SK-N-SH treated with all-trans-retinoic acid at 6 μM for 48 hours (cell line): ENCODE measurements at regions not wholly inside any gene's neighbourhood (a gene's known extent, or its start where the extent isn't known, plus 50 kb on each side); places are given as distances from the start of the nearest gene placed in this dataset.

Source experiments
- ATAC-seq: fragments of 200-7000 bp; cut with Tn5 transposase; 3 replicates; pipeline ENCODE4 v1.9.1; 2020; ENCODE audit warnings: mild to moderate bottlenecking, moderate library complexity
- ARNTL ChIP-seq: fragments of 450-650 bp; formaldehyde crosslinking; IDR thresholded peaks from 2 replicates; pipeline ENCODE4 v1.5.0; 2020; ENCODE audit warnings: low read depth, mild to moderate bottlenecking, moderate library complexity, borderline replicate concordance
- BACH2 ChIP-seq: fragments of 250-450 bp; sonication (Bioruptor Pico); IDR thresholded peaks from 2 replicates; pipeline ENCODE4 v1.9.0; 2021; ENCODE audit warnings: mild to moderate bottlenecking, borderline replicate concordance
- CREB5 ChIP-seq: fragments of 250-450 bp; sonication (Bioruptor Pico); IDR thresholded peaks from 2 replicates; pipeline ENCODE4 v1.5.1; 2020; ENCODE audit warnings: low read depth, mild to moderate bottlenecking, moderate library complexity
- CSDC2 ChIP-seq: fragments of 250-450 bp; sonication (Bioruptor Pico); IDR thresholded peaks from 2 replicates; pipeline ENCODE4 v1.5.0; 2020; ENCODE audit warnings: mild to moderate bottlenecking, moderate library complexity
- ESRRG ChIP-seq: fragments of 250-450 bp; sonication (Bioruptor Pico); IDR thresholded peaks from 2 replicates; pipeline ENCODE4 v1.6.1; 2021; ENCODE audit warnings: mild to moderate bottlenecking
- ISL1 ChIP-seq: fragments of 250-450 bp; sonication (Bioruptor Pico); IDR thresholded peaks from 2 replicates; pipeline ENCODE4 v2.1.2; 2022; ENCODE audit warnings: mild to moderate bottlenecking, moderate library complexity
- OSR1 ChIP-seq: fragments of 250-450 bp; sonication (Bioruptor Pico); IDR thresholded peaks from 2 replicates; pipeline ENCODE4 v1.8.0; 2022; ENCODE audit warnings: moderate library complexity, mild to moderate bottlenecking, inconsistent platforms
- PPARA ChIP-seq: fragments of 250-450 bp; sonication (Bioruptor Pico); IDR thresholded peaks from 2 replicates; pipeline ENCODE4 v1.5.0; 2020; ENCODE audit warnings: mild to moderate bottlenecking, borderline replicate concordance
- RARB ChIP-seq: fragments of 250-450 bp; sonication (Bioruptor Pico); IDR thresholded peaks from 2 replicates; pipeline ENCODE4 v1.8.0; 2021; ENCODE audit warnings: mild to moderate bottlenecking, moderate library complexity
- SNAI2 ChIP-seq: fragments of 250-450 bp; sonication (Bioruptor Pico); IDR thresholded peaks from 2 replicates; pipeline ENCODE4 v1.5.0; 2020; ENCODE audit warnings: mild to moderate bottlenecking, moderate library complexity
- TCF4 ChIP-seq: fragments of 250-450 bp; sonication (Bioruptor Pico); IDR thresholded peaks from 2 replicates; pipeline ENCODE4 v1.8.0; 2021; ENCODE audit warnings: mild to moderate bottlenecking, moderate library complexity, borderline replicate concordance
- TOX ChIP-seq: fragments of 250-450 bp; sonication (Bioruptor Pico); IDR thresholded peaks from 2 replicates; pipeline ENCODE4 v1.8.0; 2021; ENCODE audit warnings: mild to moderate bottlenecking, moderate library complexity, borderline replicate concordance
- ZC3H10 ChIP-seq: fragments of 250-450 bp; sonication (Bioruptor Pico); IDR thresholded peaks from 2 replicates; pipeline ENCODE4 v1.5.1; 2021; ENCODE audit warnings: mild to moderate bottlenecking, moderate library complexity
- ZFP3 ChIP-seq: fragments of 250-450 bp; sonication (Bioruptor Pico); IDR thresholded peaks from 2 replicates; pipeline ENCODE4 v1.5.0; 2020; ENCODE audit warnings: mild to moderate bottlenecking, moderate library complexity
- ZFP30 ChIP-seq: fragments of 450-650 bp; formaldehyde crosslinking; IDR thresholded peaks from 2 replicates; pipeline ENCODE4 v1.5.0; 2022; ENCODE audit warnings: mild to moderate bottlenecking, moderate library complexity
- ZNF565 ChIP-seq: fragments of 450-650 bp; formaldehyde crosslinking; conservative IDR thresholded peaks from 2 replicates; pipeline ENCODE4 v1.5.0; 2020; ENCODE audit warnings: low read depth, mild to moderate bottlenecking, moderate library complexity
- ZNF70 ChIP-seq: fragments of 450-650 bp; formaldehyde crosslinking; IDR thresholded peaks from 2 replicates; pipeline ENCODE4 v1.5.0; 2020; ENCODE audit warnings: mild to moderate bottlenecking, moderate library complexity
- ZNF8 ChIP-seq: fragments of 450-650 bp; formaldehyde crosslinking; IDR thresholded peaks from 2 replicates; pipeline ENCODE4 v1.5.0; 2020; ENCODE audit warnings: mild to moderate bottlenecking, moderate library complexity
- TF ChIP-seq, protein P1 (sequence below): fragments of 250-450 bp; sonication (Bioruptor Pico); IDR thresholded peaks from 2 replicates; pipeline ENCODE4 v1.8.0; 2021; ENCODE audit warnings: low read depth, mild to moderate bottlenecking, moderate library complexity, borderline replicate concordance
- TF ChIP-seq, protein P2 (sequence below): fragments of 250-450 bp; sonication (Bioruptor Pico); IDR thresholded peaks from 2 replicates; pipeline ENCODE4 v1.8.0; 2020; ENCODE audit warnings: mild to moderate bottlenecking, moderate library complexity, borderline replicate concordance
- TF ChIP-seq, protein P3 (sequence below): fragments of 250-450 bp; sonication (Bioruptor Pico); IDR thresholded peaks from 2 replicates; pipeline ENCODE4 v1.5.0; 2020; ENCODE audit warnings: mild to moderate bottlenecking, moderate library complexity

GRCh38 chr10:35971397-35971796, 329.3 kb upstream of the FZD8 start:
- TF ChIP-seq CREB5 (CRISPR knock-in tag), result no peak
- TF ChIP-seq BACH2 (CRISPR knock-in tag), result no peak
- TF ChIP-seq, protein P1, sequence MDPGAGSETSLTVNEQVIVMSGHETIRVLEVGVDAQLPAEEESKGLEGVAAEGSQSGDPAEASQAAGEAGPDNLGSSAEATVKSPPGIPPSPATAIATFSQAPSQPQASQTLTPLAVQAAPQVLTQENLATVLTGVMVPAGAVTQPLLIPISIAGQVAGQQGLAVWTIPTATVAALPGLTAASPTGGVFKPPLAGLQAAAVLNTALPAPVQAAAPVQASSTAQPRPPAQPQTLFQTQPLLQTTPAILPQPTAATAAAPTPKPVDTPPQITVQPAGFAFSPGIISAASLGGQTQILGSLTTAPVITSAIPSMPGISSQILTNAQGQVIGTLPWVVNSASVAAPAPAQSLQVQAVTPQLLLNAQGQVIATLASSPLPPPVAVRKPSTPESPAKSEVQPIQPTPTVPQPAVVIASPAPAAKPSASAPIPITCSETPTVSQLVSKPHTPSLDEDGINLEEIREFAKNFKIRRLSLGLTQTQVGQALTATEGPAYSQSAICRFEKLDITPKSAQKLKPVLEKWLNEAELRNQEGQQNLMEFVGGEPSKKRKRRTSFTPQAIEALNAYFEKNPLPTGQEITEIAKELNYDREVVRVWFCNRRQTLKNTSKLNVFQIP, result no peak
- TF ChIP-seq ZFP3 (CRISPR knock-in tag), result no peak
- no peak for TF ChIP-seq CSDC2
- no peak for TF ChIP-seq TOX (CRISPR knock-in tag)
- no peak for TF ChIP-seq OSR1 (CRISPR knock-in tag)
- no peak for TF ChIP-seq ZNF8 (CRISPR knock-in tag)
- TF ChIP-seq, protein P2, sequence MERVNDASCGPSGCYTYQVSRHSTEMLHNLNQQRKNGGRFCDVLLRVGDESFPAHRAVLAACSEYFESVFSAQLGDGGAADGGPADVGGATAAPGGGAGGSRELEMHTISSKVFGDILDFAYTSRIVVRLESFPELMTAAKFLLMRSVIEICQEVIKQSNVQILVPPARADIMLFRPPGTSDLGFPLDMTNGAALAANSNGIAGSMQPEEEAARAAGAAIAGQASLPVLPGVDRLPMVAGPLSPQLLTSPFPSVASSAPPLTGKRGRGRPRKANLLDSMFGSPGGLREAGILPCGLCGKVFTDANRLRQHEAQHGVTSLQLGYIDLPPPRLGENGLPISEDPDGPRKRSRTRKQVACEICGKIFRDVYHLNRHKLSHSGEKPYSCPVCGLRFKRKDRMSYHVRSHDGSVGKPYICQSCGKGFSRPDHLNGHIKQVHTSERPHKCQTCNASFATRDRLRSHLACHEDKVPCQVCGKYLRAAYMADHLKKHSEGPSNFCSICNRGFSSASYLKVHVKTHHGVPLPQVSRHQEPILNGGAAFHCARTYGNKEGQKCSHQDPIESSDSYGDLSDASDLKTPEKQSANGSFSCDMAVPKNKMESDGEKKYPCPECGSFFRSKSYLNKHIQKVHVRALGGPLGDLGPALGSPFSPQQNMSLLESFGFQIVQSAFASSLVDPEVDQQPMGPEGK (CRISPR knock-in tag), result no peak
- no peak for TF ChIP-seq ISL1 (CRISPR knock-in tag)
- TF ChIP-seq ESRRG (CRISPR knock-in tag), result no peak
- TF ChIP-seq ZFP30, result no peak
- no peak for TF ChIP-seq ARNTL (CRISPR knock-in tag)
- no peak for ATAC-seq

GRCh38 chr10:35963685-35964084, 321.6 kb upstream of the FZD8 start:
- TF ChIP-seq ARNTL (CRISPR knock-in tag), result no peak
- TF ChIP-seq ZFP30, result no peak
- TF ChIP-seq ZNF565 (CRISPR knock-in tag), result no peak
- no peak for TF ChIP-seq TCF4 (CRISPR knock-in tag)
- no peak for TF ChIP-seq ESRRG (CRISPR knock-in tag)
- no peak for TF ChIP-seq SNAI2 (CRISPR knock-in tag)
- no peak for ATAC-seq

DNA sequence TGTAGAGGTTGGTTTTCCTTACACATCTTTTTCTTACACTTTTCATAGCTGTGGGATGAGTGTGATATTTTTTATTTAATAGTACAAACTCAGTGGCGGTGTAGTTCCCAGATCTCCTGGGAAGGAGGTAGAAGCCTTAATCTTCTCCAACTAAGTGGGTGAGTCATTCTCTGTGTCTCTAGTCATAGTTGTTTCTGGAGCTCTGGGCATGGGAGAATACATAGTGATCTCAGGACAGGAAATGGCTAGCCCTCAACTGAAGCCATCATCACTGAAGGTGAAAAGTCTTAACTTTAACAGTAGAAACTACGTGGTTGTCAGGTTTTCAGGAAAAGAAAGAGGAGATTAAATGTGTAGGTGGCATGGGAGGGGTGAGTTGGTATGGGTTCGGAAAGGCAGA, 319.4 kb upstream of the FZD8 start:
- ATAC-seq, result peak; percentile 31; the same call in 1 of the 3 replicates
- TF ChIP-seq, protein P2 (CRISPR knock-in tag), result no peak
- TF ChIP-seq ZC3H10 (CRISPR knock-in tag), result no peak
- TF ChIP-seq PPARA (CRISPR knock-in tag), result no peak
- TF ChIP-seq ZNF8 (CRISPR knock-in tag), result no peak
- TF ChIP-seq BACH2 (CRISPR knock-in tag), result no peak
- no peak for TF ChIP-seq ARNTL (CRISPR knock-in tag)
- no peak for TF ChIP-seq CSDC2
- TF ChIP-seq, protein P3, sequence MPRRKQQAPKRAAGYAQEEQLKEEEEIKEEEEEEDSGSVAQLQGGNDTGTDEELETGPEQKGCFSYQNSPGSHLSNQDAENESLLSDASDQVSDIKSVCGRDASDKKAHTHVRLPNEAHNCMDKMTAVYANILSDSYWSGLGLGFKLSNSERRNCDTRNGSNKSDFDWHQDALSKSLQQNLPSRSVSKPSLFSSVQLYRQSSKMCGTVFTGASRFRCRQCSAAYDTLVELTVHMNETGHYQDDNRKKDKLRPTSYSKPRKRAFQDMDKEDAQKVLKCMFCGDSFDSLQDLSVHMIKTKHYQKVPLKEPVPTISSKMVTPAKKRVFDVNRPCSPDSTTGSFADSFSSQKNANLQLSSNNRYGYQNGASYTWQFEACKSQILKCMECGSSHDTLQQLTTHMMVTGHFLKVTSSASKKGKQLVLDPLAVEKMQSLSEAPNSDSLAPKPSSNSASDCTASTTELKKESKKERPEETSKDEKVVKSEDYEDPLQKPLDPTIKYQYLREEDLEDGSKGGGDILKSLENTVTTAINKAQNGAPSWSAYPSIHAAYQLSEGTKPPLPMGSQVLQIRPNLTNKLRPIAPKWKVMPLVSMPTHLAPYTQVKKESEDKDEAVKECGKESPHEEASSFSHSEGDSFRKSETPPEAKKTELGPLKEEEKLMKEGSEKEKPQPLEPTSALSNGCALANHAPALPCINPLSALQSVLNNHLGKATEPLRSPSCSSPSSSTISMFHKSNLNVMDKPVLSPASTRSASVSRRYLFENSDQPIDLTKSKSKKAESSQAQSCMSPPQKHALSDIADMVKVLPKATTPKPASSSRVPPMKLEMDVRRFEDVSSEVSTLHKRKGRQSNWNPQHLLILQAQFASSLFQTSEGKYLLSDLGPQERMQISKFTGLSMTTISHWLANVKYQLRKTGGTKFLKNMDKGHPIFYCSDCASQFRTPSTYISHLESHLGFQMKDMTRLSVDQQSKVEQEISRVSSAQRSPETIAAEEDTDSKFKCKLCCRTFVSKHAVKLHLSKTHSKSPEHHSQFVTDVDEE (CRISPR knock-in tag), result no peak
- no peak for TF ChIP-seq ZNF565 (CRISPR knock-in tag)
- TF ChIP-seq, protein P1, result no peak
- no peak for TF ChIP-seq RARB
- no peak for TF ChIP-seq ESRRG (CRISPR knock-in tag)
- TF ChIP-seq TCF4 (CRISPR knock-in tag), result no peak
- TF ChIP-seq CREB5 (CRISPR knock-in tag), result no peak
- TF ChIP-seq ZNF70 (CRISPR knock-in tag), result no peak
- no peak for TF ChIP-seq OSR1 (CRISPR knock-in tag)
- TF ChIP-seq ISL1 (CRISPR knock-in tag), result no peak
- TF ChIP-seq SNAI2 (CRISPR knock-in tag), result no peak
- TF ChIP-seq ZFP3 (CRISPR knock-in tag), result no peak
- no peak for TF ChIP-seq TOX (CRISPR knock-in tag)
